ENCODE measurements at regions not wholly inside any gene's neighbourhood (a gene's known extent, or its start where the extent isn't known, plus 50 kb on each side); places are given as distances from the start of the nearest gene placed in this dataset.

DNA sequence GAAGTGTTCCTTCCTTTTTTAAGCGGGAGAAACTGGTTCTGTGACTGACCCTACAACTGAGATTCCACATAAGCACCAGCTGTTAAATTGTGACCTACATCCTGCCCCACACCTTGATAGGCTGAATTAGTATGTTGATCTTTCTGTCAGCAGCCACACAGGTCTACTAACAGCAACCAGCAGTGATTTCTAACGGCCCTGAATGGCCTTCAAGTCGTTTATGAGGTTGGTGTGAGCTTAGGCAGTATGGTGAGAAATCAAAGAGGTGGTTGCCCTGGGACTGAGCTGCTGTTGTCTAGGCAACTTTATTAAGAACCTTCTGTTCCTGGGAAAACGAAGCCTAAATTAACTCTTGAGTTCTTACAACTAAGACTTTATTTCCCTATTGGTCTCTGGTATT lies 197.2 kb upstream of the FSHR start:
- WGBS (ENCODE audit: insufficient coverage, insufficient replicate concordance, low lambda C conversion rate, missing lambda C conversion rate) = 3% methylated on average over 4 of the region's 4 CpGs
- Histone ChIP-seq H3K27ac (ENCODE audit: control insufficient read depth, insufficient read depth) (no peak overlapping the region), H2AFZ (ENCODE audit: control insufficient read depth, low read depth, low read length) (no peak overlapping the region), H3K36me3 (ENCODE audit: control insufficient read depth in 2 of 2, insufficient read depth in 2 of 2, low read length in 1 of 2) (no peaks in the 10 kb centered on the region), H3K4me3 (no peak overlapping the region), H3K27me3 (replicated peaks in 1 of 2; ENCODE audit: control insufficient read depth in 2 of 2, insufficient read depth in 2 of 2, low read length in 1 of 2) (no peaks in the 10 kb centered on the region), H3K9ac (ENCODE audit: control insufficient read depth, insufficient read depth, low read length) (no peak overlapping the region), H3K79me2 (ENCODE audit: control insufficient read depth, insufficient read depth, low read length) (no peaks in the 10 kb centered on the region), H3K9me3 (replicated peaks; ENCODE audit: control insufficient read depth, insufficient read depth, low read length) (no peaks in the 10 kb centered on the region), H3K4me2 (ENCODE audit: control insufficient read depth, insufficient read depth) (no peak overlapping the region), H4K20me1 (ENCODE audit: control insufficient read depth, insufficient read depth) (no peaks in the 10 kb centered on the region), H3K4me1 (ENCODE audit: control insufficient read depth, insufficient read depth, low read length) (no peaks in the 10 kb centered on the region)
- no peak for FAIRE-seq
- CTCF ChIA-PET = no interaction called here
- TF ChIP-seq BHLHE40 (IDR thresholded peaks at IDR 0.05; ENCODE audit: borderline replicate concordance in 1 of 2, low read depth in 2 of 2, low read length in 1 of 2) = no peak
- no peak for TF ChIP-seq NR2F1 (conservative IDR thresholded peaks at IDR 0.05)
- POLR2A ChIA-PET = no interaction called here
- SMC1A ChIA-PET (ENCODE audit: uncharacterized antibody, unreplicated experiment) = no interaction called here
- DNase-seq (ENCODE audit: low read depth, low spot score) = no peak
- intact Hi-C loops (cut with micrococcal nuclease; ENCODE audit: unreplicated experiment) (no loop called here), in situ Hi-C loops (cut with MboI) (no loop called here)
- RAD21 ChIA-PET (ENCODE audit: unreplicated experiment) = no interaction called here
- no TSS peak for BruUV-seq (replicated peaks)
- ATAC-seq = no peak

DNA sequence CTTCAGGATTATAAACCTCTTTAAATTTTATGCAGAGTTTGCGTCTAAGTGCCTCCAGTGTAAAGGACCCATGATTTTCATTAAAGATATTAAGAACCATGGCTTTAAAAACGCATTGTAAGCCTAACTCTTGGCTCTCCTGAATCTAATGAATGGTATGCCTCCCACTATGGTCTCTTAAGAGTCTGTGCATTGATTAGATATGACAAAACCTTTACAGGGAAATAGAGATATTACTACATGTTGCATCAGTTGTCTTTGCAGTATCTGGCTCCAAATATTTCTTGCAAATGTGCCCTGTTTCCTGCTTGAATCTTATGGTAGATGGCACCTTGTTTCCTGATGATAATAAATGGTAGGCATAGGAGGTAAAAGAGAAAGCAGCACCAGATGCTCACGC lies 189.3 kb upstream of the FSHR start:
- Histone ChIP-seq H3K4me1 (ENCODE audit: control insufficient read depth, insufficient read depth, low read length) (no peaks in the 10 kb centered on the region), H3K27ac (ENCODE audit: control insufficient read depth, insufficient read depth) (no peak overlapping the region), H3K79me2 (ENCODE audit: control insufficient read depth, insufficient read depth, low read length) (no peaks in the 10 kb centered on the region), H3K9ac (ENCODE audit: control insufficient read depth, insufficient read depth, low read length) (no peak overlapping the region), H3K36me3 (ENCODE audit: control insufficient read depth in 2 of 2, insufficient read depth in 2 of 2, low read length in 1 of 2) (no peaks in the 10 kb centered on the region), H2AFZ (ENCODE audit: control insufficient read depth, low read depth, low read length) (no peak overlapping the region), H3K9me3 (replicated peaks; ENCODE audit: control insufficient read depth, insufficient read depth, low read length) (no peaks in the 10 kb centered on the region), H3K27me3 (replicated peaks in 1 of 2; ENCODE audit: control insufficient read depth in 2 of 2, insufficient read depth in 2 of 2, low read length in 1 of 2) (no peaks in the 10 kb centered on the region), H3K4me3 (no peak overlapping the region), H4K20me1 (ENCODE audit: control insufficient read depth, insufficient read depth) (no peaks in the 10 kb centered on the region), H3K4me2 (ENCODE audit: control insufficient read depth, insufficient read depth) (no peak overlapping the region)
- ChIA-PET SMC1A (ENCODE audit: uncharacterized antibody, unreplicated experiment) (no interaction called here), CTCF (no interaction called here), RAD21 (ENCODE audit: unreplicated experiment) (no interaction called here), POLR2A (no interaction called here)
- intact Hi-C loops (cut with micrococcal nuclease; ENCODE audit: unreplicated experiment) = no loop called here
- BruUV-seq (replicated peaks) = no TSS peak
- DNase-seq (ENCODE audit: low read depth, low spot score) (no peak), FAIRE-seq (no peak), ATAC-seq (no peak)
- in situ Hi-C loops (cut with MboI) = no loop called here
- TF ChIP-seq BRCA1 (IDR thresholded peaks at IDR 0.05; ENCODE audit: low read depth, low read length) (no peak), GABPA (IDR thresholded peaks at IDR 0.05; ENCODE audit: low read depth) (no peak), BMI1 (IDR thresholded peaks at IDR 0.05; ENCODE audit: borderline replicate concordance) (no peak), MEF2B (IDR thresholded peaks at IDR 0.05; ENCODE audit: partially characterized antibody, poor library complexity, severe bottlenecking) (no peak), NFIC (IDR thresholded peaks at IDR 0.05; ENCODE audit: low read depth, low read length) (no peak), RELA (IDR thresholded peaks at IDR 0.05; ENCODE audit: borderline replicate concordance, partially characterized antibody) (no peak), EGR1 (IDR thresholded peaks at IDR 0.05; ENCODE audit: borderline replicate concordance in 1 of 2, low read depth in 2 of 2, low read length in 2 of 2) (no peak)
- TF ChIP-seq, protein P1, sequence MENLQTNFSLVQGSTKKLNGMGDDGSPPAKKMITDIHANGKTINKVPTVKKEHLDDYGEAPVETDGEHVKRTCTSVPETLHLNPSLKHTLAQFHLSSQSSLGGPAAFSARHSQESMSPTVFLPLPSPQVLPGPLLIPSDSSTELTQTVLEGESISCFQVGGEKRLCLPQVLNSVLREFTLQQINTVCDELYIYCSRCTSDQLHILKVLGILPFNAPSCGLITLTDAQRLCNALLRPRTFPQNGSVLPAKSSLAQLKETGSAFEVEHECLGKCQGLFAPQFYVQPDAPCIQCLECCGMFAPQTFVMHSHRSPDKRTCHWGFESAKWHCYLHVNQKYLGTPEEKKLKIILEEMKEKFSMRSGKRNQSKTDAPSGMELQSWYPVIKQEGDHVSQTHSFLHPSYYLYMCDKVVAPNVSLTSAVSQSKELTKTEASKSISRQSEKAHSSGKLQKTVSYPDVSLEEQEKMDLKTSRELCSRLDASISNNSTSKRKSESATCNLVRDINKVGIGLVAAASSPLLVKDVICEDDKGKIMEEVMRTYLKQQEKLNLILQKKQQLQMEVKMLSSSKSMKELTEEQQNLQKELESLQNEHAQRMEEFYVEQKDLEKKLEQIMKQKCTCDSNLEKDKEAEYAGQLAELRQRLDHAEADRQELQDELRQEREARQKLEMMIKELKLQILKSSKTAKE (IDR thresholded peaks at IDR 0.05; ENCODE audit: low read depth, poor library complexity, severe bottlenecking) = no peak
- TF ChIP-seq, protein P2, sequence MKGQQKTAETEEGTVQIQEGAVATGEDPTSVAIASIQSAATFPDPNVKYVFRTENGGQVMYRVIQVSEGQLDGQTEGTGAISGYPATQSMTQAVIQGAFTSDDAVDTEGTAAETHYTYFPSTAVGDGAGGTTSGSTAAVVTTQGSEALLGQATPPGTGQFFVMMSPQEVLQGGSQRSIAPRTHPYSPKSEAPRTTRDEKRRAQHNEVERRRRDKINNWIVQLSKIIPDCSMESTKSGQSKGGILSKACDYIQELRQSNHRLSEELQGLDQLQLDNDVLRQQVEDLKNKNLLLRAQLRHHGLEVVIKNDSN (IDR thresholded peaks at IDR 0.05; ENCODE audit: borderline replicate concordance, extremely low read length, insufficient read depth, low read depth, low read length) = no peak
- TF ChIP-seq, protein P3, sequence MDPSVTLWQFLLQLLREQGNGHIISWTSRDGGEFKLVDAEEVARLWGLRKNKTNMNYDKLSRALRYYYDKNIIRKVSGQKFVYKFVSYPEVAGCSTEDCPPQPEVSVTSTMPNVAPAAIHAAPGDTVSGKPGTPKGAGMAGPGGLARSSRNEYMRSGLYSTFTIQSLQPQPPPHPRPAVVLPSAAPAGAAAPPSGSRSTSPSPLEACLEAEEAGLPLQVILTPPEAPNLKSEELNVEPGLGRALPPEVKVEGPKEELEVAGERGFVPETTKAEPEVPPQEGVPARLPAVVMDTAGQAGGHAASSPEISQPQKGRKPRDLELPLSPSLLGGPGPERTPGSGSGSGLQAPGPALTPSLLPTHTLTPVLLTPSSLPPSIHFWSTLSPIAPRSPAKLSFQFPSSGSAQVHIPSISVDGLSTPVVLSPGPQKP (IDR thresholded peaks at IDR 0.05; ENCODE audit: low read depth, low read length) = no peak
- TF ChIP-seq, protein P4, sequence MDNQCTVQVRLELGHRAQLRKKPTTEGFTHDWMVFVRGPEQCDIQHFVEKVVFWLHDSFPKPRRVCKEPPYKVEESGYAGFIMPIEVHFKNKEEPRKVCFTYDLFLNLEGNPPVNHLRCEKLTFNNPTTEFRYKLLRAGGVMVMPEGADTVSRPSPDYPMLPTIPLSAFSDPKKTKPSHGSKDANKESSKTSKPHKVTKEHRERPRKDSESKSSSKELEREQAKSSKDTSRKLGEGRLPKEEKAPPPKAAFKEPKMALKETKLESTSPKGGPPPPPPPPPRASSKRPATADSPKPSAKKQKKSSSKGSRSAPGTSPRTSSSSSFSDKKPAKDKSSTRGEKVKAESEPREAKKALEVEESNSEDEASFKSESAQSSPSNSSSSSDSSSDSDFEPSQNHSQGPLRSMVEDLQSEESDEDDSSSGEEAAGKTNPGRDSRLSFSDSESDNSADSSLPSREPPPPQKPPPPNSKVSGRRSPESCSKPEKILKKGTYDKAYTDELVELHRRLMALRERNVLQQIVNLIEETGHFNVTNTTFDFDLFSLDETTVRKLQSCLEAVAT (IDR thresholded peaks at IDR 0.05) = no peak
- WGBS (ENCODE audit: insufficient coverage, insufficient replicate concordance, low lambda C conversion rate, missing lambda C conversion rate) = 25% methylated on average over 3 of the region's 3 CpGs
